Activated effector memory CD4-positive, alpha-beta T cell treated with Interleukin-2 at 50 U/mL for 16 hours (primary cell): ENCODE measurements at regions not wholly inside any gene's neighbourhood (a gene's known extent, or its start where the extent isn't known, plus 50 kb on each side); places are given as distances from the start of the nearest gene placed in this dataset.

ENCODE experiments used
- DNase-seq: peaks from one replicate; pipeline ENCODE4 v3.0.0-alpha.2; 2020

GRCh38 chr5:8675182-8675581 lies 806.2 kb downstream of the MTRR start:
- DNase-seq = no peak

DNA sequence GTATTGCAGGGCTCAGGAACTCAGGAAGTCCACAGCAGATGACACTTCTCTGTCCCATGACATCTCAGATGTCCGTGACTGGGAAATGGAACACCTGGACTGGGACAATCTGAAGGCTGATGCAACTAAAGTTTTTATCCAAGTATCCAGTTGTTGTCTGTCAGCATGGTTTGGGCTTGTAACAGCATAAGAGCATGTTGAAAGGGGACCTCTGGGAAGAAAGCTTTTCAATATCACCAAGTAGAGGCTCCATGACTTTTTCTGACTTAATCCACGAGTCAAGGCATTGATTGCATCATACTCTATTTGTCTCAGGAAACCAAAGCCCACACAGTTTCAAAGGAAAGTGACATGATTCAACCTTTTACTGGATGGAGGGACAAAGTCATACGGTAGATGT lies 807.7 kb downstream of the MTRR start:
- DNase-seq = no peak

- no peak for DNase-seq
These were observed 813.4 kb downstream of the MTRR start for GRCh38 chr5:8682381-8682780.

DNA sequence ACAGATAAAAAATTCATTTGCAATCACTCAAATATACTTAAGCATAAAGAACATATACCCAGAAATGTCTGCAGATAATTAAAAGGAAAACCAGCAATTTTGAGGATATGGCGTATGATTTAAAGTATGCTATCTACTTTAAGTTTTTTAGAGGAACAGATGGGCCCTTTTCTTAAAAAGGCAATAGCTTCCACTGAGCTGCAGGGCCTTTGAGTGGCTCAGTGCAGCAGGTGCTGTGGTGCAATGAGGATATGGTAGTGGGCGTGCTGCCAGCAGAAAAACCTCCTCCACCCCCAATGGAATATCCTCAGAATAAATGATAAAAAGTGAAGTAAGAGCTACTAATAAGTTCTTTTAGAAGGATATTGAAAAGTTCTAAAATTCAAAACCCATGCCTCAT lies 814.5 kb downstream of the MTRR start:
- DNase-seq = no peak

GRCh38 chr5:8685704-8686103 lies 816.8 kb downstream of the MTRR start:
- DNase-seq = no peak

GRCh38 chr5:8686707-8687106 lies 817.8 kb downstream of the MTRR start:
- DNase-seq = no peak

DNA sequence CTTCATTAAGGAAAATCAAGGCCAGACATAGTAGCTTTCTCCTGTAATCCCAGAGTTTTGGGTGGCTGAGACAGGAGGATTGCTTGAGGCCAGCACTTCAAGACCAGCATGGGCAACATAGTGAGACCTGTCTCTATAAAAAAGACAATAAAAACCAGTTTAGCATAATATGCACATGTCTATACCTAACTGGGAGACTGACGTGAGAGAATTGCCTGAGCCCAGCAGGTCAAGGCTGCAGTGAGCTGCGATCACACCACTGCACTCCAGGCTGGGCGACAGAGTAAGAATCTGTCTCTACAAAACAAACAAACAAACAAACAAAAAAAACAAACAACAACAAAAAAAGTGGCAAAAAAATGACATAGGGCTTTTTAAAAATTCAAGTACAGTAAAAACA lies 820.8 kb downstream of the MTRR start:
- no peak for DNase-seq

- no peak for DNase-seq
These were observed 822.3 kb downstream of the MTRR start for GRCh38 chr5:8691221-8691620.

- DNase-seq = no peak
These were observed 824.4 kb downstream of the MTRR start for GRCh38 chr5:8693341-8693844.

DNA sequence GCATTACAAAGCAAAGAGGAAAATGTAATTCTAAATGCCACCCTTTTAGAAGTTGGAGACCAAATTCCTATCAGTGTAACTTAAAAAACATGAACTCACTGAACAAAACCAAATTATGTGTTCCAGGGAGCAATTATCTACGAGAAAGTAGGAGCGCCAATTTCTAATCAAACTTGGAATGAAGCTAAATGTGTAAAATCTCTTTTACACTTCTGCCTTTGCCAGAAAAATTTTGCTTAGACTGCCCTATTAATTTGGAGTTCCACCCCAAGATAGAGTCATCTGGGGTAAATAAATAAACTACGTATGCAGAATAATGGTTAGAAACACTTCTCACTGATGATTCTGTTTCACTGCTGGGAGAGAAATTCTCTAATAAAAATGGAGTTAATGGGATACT lies 825.6 kb downstream of the MTRR start:
- DNase-seq = no peak

DNA sequence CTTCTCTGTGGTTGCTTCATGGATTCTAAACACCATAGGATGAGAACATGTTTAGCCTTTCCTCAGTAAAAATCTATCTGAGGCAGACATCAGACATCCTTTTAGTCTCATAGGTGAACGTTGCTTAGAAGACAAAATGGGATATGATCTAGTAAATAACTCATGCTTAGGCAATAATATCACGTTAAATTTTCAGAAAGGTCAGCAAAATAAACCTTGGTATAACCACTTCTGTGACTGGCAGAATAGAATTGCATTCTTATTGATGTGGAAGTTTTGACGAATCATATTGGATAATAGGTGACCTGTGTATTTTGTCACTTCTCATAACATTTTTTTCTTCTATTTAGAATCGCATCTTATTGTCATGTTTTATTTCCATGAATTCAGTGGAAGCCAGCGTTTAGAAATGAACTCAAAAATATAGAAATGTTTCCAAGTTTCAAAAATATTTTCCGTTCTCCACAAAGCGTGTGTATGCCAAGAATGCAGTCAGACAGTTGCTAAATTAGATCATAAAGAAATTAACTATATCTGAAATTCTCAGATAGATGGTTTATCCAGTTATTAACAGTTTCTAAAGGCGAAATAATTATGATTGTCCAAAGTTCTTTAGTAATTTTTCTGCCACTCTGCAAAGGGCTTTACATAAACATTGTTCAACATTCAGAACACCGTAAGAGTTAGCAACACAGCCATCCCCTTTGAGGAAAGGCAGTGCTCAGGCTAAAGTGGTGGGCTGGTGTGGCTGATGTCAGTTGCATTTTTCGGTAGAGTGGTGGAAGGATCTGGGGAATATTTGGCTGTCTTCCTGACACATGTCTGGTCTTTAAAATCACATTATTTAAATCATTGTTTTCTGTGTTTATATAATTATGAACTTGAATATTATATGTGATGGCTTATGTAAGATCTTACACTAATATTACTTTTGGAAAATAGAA lies 827.2 kb downstream of the MTRR start:
- DNase-seq = no peak

GRCh38 chr5:8700222-8700621 lies 831.3 kb downstream of the MTRR start:
- DNase-seq = no peak

GRCh38 chr5:8700671-8701070 lies 831.7 kb downstream of the MTRR start:
- DNase-seq = no peak

- no peak for DNase-seq
These were observed 832.3 kb downstream of the MTRR start for GRCh38 chr5:8701251-8701650.

GRCh38 chr5:8710426-8710930 lies 835.4 kb downstream of the SEMA5A start:
- DNase-seq = no peak

DNA sequence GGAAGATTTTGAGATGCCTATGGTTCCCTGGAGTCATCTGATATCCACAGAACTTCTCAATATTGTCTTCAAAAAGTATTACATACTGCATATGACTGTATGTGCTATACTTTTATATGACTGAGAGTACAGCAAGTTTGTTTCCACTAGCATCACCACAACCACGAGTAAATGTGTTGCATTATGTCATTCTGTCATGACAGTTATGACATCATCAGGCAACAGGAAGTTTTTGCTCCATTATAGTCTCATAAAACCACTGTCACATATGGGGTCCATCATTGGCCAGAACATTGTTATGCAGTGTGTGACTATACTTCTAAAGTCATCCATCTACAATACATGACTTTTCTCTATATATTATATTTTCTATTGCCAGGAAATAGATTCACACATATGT lies 831.7 kb downstream of the SEMA5A start:
- DNase-seq = no peak

- no peak for DNase-seq
These were observed 831.0 kb downstream of the SEMA5A start for GRCh38 chr5:8714861-8715260.

DNA sequence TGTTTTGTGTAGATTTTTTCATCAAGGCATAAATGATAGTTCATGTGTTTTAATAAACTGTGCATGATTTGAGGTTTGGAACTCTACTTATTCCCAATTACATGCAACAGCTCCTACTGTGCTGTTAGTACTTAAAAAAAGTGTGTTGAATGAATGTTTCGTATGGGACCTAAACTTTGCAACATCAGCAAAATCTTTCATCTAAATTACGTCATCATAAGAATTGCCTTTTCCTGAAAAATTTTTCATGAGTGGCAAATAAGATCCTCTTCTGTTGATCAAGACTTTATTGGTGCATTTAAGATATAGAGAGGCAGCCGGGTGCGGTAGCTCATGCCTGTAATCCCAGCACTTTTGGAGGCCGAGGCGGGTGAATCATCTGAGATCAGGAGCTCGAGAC lies 826.1 kb downstream of the SEMA5A start:
- DNase-seq = no peak

- DNase-seq = no peak
These were observed 825.4 kb downstream of the SEMA5A start for GRCh38 chr5:8720506-8720905.

DNA sequence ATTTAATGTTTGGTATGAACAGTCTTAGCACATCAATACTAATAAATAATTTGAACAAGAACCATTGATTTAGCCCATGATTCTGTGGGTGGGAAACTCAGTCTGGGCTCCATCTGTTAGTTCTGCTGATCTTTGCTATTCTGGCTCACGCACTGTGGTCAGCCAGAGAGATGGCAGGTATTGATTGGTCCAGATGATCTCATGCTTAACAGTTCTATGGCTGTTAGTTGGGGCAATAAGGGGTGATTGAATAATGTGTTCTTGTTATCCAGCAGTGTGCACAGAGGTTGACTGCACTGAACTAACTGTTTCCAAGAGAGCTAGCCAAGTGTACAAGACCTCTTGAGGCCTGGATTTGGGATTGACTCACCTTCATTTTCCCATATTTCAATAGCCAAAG lies 824.3 kb downstream of the SEMA5A start:
- no peak for DNase-seq

- DNase-seq = no peak
These were observed 819.4 kb downstream of the SEMA5A start for GRCh38 chr5:8726383-8727036.

GRCh38 chr5:8727396-8727795 lies 818.5 kb downstream of the SEMA5A start:
- DNase-seq = no peak

GRCh38 chr5:8729437-8729836 lies 816.4 kb downstream of the SEMA5A start:
- DNase-seq = no peak

GRCh38 chr5:8730194-8730593 lies 815.7 kb downstream of the SEMA5A start:
- DNase-seq = no peak
